ENCODE measurements at regions not wholly inside any gene's neighbourhood (a gene's known extent, or its start where the extent isn't known, plus 50 kb on each side); places are given as distances from the start of the nearest gene placed in this dataset.

DNA sequence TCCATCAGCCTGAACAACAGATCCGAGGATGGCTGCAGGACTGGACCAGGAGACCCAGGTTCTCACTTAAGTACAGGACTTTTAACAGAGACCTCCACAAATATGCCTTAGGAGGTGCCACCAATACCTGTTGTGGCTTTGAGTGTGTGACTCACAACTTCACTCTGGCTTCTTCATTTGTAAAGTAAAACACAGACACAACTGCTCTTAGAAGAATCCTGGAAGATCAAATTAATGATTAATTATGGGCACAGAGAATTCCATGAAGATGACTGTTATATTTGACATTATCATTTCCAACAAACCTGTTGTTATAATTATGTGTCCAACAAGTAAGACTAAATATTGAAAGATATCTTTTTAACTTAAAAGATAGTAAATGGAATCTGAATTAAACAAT lies 481.4 kb upstream of the KLHL29 start:
- TF ChIP-seq CHD2 (IDR thresholded peaks at IDR 0.05; ENCODE audit: low read length, partially characterized antibody) (no peak), POLR2A (IDR thresholded peaks at IDR 0.05; ENCODE audit: low read length) (no peak), SREBF2 (IDR thresholded peaks at IDR 0.05) (no peak)
- TF ChIP-seq, protein P1, sequence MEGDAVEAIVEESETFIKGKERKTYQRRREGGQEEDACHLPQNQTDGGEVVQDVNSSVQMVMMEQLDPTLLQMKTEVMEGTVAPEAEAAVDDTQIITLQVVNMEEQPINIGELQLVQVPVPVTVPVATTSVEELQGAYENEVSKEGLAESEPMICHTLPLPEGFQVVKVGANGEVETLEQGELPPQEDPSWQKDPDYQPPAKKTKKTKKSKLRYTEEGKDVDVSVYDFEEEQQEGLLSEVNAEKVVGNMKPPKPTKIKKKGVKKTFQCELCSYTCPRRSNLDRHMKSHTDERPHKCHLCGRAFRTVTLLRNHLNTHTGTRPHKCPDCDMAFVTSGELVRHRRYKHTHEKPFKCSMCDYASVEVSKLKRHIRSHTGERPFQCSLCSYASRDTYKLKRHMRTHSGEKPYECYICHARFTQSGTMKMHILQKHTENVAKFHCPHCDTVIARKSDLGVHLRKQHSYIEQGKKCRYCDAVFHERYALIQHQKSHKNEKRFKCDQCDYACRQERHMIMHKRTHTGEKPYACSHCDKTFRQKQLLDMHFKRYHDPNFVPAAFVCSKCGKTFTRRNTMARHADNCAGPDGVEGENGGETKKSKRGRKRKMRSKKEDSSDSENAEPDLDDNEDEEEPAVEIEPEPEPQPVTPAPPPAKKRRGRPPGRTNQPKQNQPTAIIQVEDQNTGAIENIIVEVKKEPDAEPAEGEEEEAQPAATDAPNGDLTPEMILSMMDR (IDR thresholded peaks at IDR 0.05) = no peak
